ENCODE measurements at regions not wholly inside any gene's neighbourhood (a gene's known extent, or its start where the extent isn't known, plus 50 kb on each side); places are given as distances from the start of the nearest gene placed in this dataset.

- TF ChIP-seq CTCF (IDR thresholded peaks at IDR 0.05; ENCODE audit: extremely low read depth in 1 of 2, insufficient read depth in 1 of 2, low read depth in 1 of 2, low read length in 2 of 2) = no peak
- TF ChIP-seq POLR2AphosphoS5 (IDR thresholded peaks at IDR 0.05; ENCODE audit: insufficient read depth, low read depth, low read length) = no peak
- no peak for TF ChIP-seq MAX (IDR thresholded peaks at IDR 0.05; ENCODE audit: insufficient read depth, insufficient read length)
- no peak for TF ChIP-seq MYC (IDR thresholded peaks at IDR 0.05; ENCODE audit: low read depth, low read length)
- TF ChIP-seq EZH2 (IDR thresholded peaks at IDR 0.05; ENCODE audit: borderline replicate concordance, low read depth, low read length, severe bottlenecking) = no peak
- TF ChIP-seq POLR2A (IDR thresholded peaks at IDR 0.05; ENCODE audit: low read depth, low read length) = no peak
- no peak for TF ChIP-seq FOS (IDR thresholded peaks at IDR 0.05; ENCODE audit: borderline replicate concordance, insufficient read depth, low read length)
- TF ChIP-seq GATA2 (IDR thresholded peaks at IDR 0.05; ENCODE audit: insufficient read depth, insufficient read length, low read depth, low read length) = no peak
Measured at GRCh38 chr2:19185086-19185485, 173.3 kb downstream of the OSR1 start.

All from endothelial cell of umbilical vein (primary cell).